ENCODE measurements at regions not wholly inside any gene's neighbourhood (a gene's known extent, or its start where the extent isn't known, plus 50 kb on each side); places are given as distances from the start of the nearest gene placed in this dataset.

- DNase-seq (ENCODE audit: low spot score): no peak
These were observed 2159.7 kb upstream of the PIK3C3 start for GRCh38 chr18:39795350-39795749.

DNA sequence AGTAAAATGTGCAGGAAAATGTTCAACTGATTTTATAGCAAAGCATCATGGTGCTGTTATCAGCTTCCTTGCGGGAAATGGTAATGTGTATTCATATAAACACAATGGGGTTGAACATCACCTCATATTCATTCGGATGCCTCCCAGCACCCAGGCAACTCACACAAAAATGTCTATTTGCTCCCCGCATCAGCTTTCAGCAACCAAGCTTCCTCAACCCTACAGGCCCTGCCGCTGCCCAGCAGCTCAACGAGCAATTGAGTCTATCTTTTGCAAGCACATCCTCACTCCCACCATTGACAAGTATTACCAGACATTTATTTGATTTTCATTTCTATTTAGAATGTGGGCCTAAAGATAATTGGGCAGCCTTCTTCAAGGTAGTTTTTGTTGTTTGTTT, 2161.4 kb upstream of the PIK3C3 start:
- DNase-seq (ENCODE audit: low spot score): no peak

GRCh38 chr18:39788383-39788782, 2166.7 kb upstream of the PIK3C3 start:
- DNase-seq (ENCODE audit: low spot score): no peak

- DNase-seq (ENCODE audit: low spot score): no peak
These were observed 2168.6 kb upstream of the PIK3C3 start for GRCh38 chr18:39786477-39786876.

GRCh38 chr18:39784541-39784940, 2170.5 kb upstream of the PIK3C3 start:
- DNase-seq (ENCODE audit: low spot score): no peak

DNA sequence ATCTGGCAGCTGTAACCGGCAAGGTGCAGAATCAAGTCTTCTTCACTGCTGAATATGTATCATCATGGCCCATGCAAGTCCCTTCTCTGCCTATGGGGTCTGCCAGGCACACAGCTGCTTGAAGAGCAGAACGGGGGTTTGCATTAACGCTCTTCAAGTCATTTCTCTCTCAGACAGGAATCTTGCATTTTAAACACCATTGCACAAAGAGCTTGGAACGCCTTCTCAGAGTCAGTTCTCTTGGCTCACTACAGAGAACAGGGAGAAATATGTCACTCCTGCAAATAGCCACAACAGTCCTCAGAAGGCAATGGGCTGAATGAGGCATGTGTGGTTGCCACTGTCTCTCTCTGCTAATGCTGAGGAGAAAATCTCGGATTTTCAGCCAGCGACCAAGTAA, 2173.5 kb upstream of the PIK3C3 start:
- DNase-seq (ENCODE audit: low spot score): no peak

DNA sequence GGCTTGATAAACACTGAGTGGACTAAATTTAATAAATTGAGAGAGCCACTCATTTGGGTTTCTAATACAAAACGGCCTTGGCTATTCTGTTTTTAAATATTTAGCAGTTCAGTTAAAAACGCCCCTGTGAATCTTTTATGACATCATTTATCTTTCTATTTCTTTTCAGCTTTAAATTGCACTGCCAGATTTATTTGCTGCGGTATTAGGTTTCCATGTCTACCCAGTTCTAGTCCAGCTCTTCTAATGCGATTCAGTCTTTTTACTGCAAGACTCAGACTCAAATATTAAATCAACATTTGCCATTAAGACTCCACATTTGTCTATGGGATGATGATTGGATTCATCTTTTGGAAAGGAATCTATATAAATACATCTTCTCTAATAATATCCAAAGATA, 2174.3 kb upstream of the PIK3C3 start:
- DNase-seq (ENCODE audit: low spot score): no peak

DNA sequence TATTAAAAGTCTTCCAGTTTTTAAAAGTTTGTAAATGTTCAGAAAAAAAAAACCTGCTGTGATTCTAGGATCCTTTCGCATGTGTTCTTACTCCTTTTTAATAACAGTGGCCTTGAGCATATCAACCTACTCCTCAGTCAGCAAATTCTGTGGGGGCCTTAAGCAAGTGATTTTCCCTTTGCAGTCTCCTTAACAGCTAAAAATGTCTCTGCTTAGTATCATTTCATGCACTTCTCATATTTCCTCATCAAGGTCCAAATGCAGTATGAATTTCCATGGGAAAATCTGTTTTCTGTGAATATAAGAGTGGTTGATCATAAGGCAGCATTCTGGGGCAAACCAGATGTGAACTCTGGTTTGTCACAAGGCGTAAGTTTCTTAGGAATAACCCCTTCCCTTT, 2175.1 kb upstream of the PIK3C3 start:
- no peak for DNase-seq (ENCODE audit: low spot score)

DNA sequence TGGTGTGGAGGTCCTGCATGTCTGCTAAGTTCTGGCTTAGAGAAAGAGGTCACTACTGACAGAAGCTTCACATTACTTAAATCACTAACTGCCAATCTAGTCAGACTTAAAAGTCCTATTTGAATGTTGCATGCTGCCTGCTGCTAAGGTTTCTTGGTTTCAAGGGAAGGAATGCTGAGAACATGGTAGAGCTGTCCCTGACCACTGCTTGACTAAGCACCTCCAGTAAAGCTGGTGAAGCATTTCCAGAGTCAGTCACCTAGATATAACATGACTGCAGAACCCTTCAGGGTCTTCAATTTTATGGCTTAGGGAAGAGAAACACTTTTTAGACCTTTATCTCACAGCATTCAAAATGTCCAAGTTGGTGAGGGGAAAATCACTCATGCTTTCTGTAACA, 2178.3 kb upstream of the PIK3C3 start:
- DNase-seq (ENCODE audit: low spot score): no peak

DNA sequence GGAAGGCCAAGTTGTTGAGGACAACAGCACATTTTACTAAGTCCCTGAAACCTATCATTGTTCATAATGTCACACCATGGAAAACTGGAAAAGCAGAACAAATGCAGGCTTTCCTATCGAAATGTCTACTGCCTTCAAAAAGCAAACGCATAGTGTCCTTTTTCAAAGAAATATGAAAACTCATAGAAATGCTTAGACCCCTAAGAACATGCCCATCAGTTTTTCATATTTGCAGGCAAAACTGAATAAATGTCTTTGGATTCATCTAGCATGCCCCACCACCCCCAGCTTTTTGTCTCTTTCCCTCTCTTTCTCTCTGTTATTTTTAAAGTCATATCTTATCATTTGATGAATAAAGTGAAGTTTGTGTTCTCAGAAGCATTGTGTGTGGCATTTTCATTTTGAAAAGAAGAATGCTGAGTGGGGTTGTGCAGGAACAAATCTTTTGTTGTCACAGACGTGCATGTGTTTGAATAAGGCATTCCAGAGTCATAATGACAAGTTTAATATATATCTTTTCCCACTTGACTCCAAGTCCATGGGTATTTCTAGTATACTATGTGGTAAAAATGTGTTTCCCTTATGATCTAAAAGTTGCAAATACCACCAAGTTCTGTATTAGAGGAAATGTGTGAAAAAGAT, 2180.0 kb upstream of the PIK3C3 start:
- no peak for DNase-seq (ENCODE audit: low spot score)

GRCh38 chr18:39773646-39774045, 2181.4 kb upstream of the PIK3C3 start:
- no peak for DNase-seq (ENCODE audit: low spot score)

- no peak for DNase-seq (ENCODE audit: low spot score)
These were observed 2182.7 kb upstream of the PIK3C3 start for GRCh38 chr18:39772155-39772919.

DNA sequence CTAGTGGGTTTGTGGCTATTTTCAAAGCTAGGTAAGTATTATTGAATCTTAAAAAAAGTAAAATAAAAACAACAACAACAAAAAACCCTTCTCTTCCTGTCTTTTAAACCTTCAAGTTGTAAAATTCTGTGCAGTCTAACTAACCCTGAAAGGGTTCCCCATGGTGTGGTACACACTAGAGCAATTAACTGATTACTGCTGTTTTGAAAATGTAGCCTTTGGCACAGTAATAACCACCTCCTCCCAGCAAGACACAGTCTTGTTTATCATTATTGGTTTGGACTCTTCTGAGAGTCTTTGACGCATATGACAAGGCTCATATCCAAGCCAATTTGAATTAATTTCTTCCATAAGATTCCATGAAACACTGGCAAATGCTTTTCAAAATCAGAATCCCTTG, 2184.6 kb upstream of the PIK3C3 start:
- DNase-seq (ENCODE audit: low spot score): no peak

DNA sequence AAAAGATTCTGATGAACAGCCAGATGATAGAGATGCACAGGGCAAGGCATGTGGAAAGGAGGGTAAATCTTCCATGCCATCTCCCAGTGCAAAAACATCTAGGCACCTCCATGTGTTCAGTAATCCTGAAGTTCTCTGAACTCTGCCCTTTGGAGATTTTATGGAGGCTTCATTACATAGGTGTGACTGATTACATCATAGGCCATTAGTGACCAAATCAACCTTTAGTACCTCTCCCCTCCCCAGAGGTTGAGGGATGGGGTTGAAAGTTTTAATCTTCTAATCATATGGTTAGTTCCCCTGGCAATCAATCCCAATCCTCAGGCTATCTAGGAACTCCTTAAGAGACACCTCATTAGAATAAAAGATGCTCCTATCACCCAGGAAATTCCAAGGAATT, 2190.2 kb upstream of the PIK3C3 start:
- no peak for DNase-seq (ENCODE audit: low spot score)

- no peak for DNase-seq (ENCODE audit: low spot score)
These were observed 2193.8 kb upstream of the PIK3C3 start for GRCh38 chr18:39761273-39761672.

- DNase-seq (ENCODE audit: low spot score): no peak
These were observed 2194.3 kb upstream of the CELF4 start for GRCh38 chr18:39759926-39760325.

DNA sequence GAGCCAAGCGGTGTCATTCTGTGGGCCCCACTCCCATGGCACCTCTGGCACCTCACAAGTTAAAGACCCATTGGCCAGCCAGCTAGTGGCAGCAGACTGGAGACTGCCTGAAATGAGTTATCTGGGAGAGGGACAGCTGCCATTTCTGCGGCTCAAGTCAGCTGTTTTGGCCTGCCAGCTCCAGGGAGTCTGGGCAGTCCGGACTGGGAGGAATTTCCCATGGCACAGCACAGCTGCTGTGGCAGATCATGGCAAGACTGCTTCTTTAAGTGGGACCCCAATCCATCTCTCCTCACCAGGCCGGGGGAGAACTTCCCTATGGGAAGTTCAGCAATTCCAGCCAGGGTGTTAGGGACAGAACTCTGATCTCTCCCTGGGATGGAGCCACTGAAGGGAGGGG, 2187.6 kb upstream of the CELF4 start:
- no peak for DNase-seq (ENCODE audit: low spot score)

- no peak for DNase-seq (ENCODE audit: low spot score)
These were observed 2186.8 kb upstream of the CELF4 start for GRCh38 chr18:39752351-39752750.

DNA sequence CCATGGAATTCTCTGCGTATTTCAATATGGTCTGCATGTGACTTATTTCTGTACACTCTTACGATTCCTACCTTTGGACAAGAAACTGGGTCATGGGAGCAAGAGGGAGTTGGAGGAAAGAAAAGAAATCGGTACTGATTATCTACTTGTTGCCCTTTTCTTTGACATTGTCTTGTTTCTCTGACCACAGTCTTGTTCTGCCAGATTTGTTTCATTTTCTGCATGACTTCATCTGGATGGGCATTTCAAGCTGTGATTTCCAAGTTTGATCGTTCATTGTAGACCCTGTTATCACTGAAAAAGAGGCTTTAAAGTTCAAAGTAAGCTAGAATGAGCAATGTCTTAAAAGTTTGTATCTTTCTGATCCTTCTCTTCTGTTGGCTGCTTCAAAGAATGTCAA, 2186.3 kb upstream of the CELF4 start:
- DNase-seq (ENCODE audit: low spot score): no peak

- DNase-seq (ENCODE audit: low spot score): no peak
These were observed 2185.6 kb upstream of the CELF4 start for GRCh38 chr18:39751161-39751560.

GRCh38 chr18:39749154-39749553, 2183.6 kb upstream of the CELF4 start:
- DNase-seq (ENCODE audit: low spot score): no peak

DNA sequence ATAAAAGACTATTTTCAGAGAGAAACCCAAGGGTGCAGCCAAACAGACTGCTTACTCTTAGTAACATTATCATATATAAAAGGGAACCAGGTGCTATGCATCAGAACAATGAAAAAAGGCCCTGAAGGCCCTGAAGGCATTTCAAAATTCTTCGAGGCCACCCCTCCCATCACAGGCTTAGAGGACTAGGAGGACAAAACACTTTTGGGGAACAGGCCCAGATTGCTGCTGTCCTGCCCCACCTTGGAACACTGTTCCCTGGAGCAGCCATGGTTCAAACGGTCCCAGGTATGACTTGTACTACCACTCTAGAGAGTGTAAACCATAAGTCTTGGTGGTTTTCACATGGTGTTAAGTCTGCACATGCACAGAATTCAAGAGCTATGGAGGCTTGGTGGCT, 2183.1 kb upstream of the CELF4 start:
- DNase-seq (ENCODE audit: low spot score): no peak

- DNase-seq (ENCODE audit: low spot score): no peak
These were observed 2180.6 kb upstream of the CELF4 start for GRCh38 chr18:39746201-39746600.

DNA sequence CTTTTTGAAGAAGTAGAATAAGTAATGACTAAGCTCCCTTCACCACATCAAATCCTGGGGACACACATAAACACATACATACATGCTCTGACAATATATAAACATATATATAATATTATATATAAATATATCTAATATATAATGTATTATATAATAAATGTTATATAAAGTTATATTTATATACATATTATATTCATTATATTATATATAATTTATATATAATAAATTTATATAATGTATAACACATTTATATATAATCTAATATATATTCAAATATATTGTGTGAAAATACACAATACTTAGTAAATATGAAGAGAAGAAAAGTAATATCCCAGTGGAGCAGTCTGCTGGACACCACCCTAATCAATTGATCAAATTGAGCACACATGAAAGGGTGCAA, 2177.9 kb upstream of the CELF4 start:
- no peak for DNase-seq (ENCODE audit: low spot score)

All from kidney capillary endothelial cell (primary cell).